Fibroblast of mammary gland (primary cell): ENCODE measurements at regions not wholly inside any gene's neighbourhood (a gene's known extent, or its start where the extent isn't known, plus 50 kb on each side); places are given as distances from the start of the nearest gene placed in this dataset.
A peak's percentile ranks its signal among the peaks of the same experiment; 100 is the strongest.
"Not testable (repeated sequence)": the region's sequence is repeated elsewhere in the genome, so short reads cannot be mapped to it uniquely, and the experiment has no call there.

Experiments used
- DNase-seq: peaks from one replicate; pipeline ENCODE4 v3.0.0-alpha.2; 2010; ENCODE audit warnings: low read depth
- H3K4me3 ChIP-seq: 2 replicates; pipeline ENCODE4 v1.5.1; 2011; ENCODE audit warnings: low read depth, mild to moderate bottlenecking, low read length, moderate library complexity; ENCODE audit not compliant: control insufficient read depth
- CTCF ChIP-seq: conservative IDR thresholded peaks from 2 replicates; pipeline ENCODE4 v1.5.1; 2011; ENCODE audit warnings: low read depth, low read length, inconsistent platforms; ENCODE audit not compliant: control insufficient read depth, insufficient read depth

GRCh38 chr4:64713256-64713840 is 304.1 kb upstream of the TECRL start:
- TF ChIP-seq CTCF, result peak; percentile 49

GRCh38 chr4:64712590-64712989 is 303.3 kb upstream of the TECRL start:
- no peak for DNase-seq
- no peak for TF ChIP-seq CTCF
- H3K4me3 ChIP-seq, result no peak overlapping the region

More at GRCh38 chr4:64713256-64713840, 304.1 kb upstream of the TECRL start:
- no peak overlapping the region for H3K4me3 ChIP-seq
- DNase-seq, result peak; percentile 30

GRCh38 chr4:64705989-64706388 is 296.7 kb upstream of the TECRL start:
- TF ChIP-seq CTCF, result no peak
- no peak for DNase-seq
- H3K4me3 ChIP-seq, result no peak overlapping the region

- no peak for DNase-seq
- TF ChIP-seq CTCF, result no peak
- H3K4me3 ChIP-seq, result no peak overlapping the region
Observed at GRCh38 chr4:64698171-64698570, 288.9 kb upstream of the TECRL start.

GRCh38 chr4:64682946-64683345 is 273.7 kb upstream of the TECRL start:
- no peak overlapping the region for H3K4me3 ChIP-seq
- no peak for DNase-seq
- no peak for TF ChIP-seq CTCF

- H3K4me3 ChIP-seq, result no peak overlapping the region
- TF ChIP-seq CTCF, result no peak
- no peak for DNase-seq
Observed at GRCh38 chr4:64682481-64682880, 273.2 kb upstream of the TECRL start.

GRCh38 chr4:64673121-64673520 is 263.9 kb upstream of the TECRL start:
- DNase-seq, H3K4me3 ChIP-seq: not testable (repeated sequence)
